Endodermal cell (in vitro differentiated cells): ENCODE measurements at regions not wholly inside any gene's neighbourhood (a gene's known extent, or its start where the extent isn't known, plus 50 kb on each side); places are given as distances from the start of the nearest gene placed in this dataset.

Experiments used
- DNase-seq: peaks from one replicate; pipeline ENCODE4 v3.0.0-alpha.2; 2017
- H3K27ac ChIP-seq: 2 replicates; pipeline ENCODE4 v1.5.1; 2013; ENCODE audit warnings: mild to moderate bottlenecking, low read depth, low read length, moderate library complexity
- H3K27me3 ChIP-seq: 2 replicates; pipeline ENCODE4 v1.6.1; 2013; ENCODE audit warnings: mild to moderate bottlenecking, low read length, moderate library complexity; ENCODE audit not compliant: insufficient read depth, control insufficient read depth, poor library complexity, severe bottlenecking
- H3K36me3 ChIP-seq: 2 replicates; pipeline ENCODE4 v1.7.0; 2013; ENCODE audit warnings: mild to moderate bottlenecking, low read length, moderate library complexity; ENCODE audit not compliant: control insufficient read depth, insufficient read depth
- H3K4me1 ChIP-seq: one replicate; pipeline ENCODE4 v1.7.0; 2013; ENCODE audit warnings: low read length; ENCODE audit not compliant: control insufficient read depth, insufficient read depth
- H3K4me3 ChIP-seq: 2 replicates; pipeline ENCODE4 v1.5.1; 2013; ENCODE audit warnings: mild to moderate bottlenecking, low read length, moderate library complexity
- H3K9ac ChIP-seq: 2 replicates; pipeline ENCODE4 v1.6.1; 2013; ENCODE audit warnings: mild to moderate bottlenecking, low read length, moderate library complexity; ENCODE audit not compliant: poor library complexity, severe bottlenecking; ENCODE audit errors: extremely low read depth
- H3K9me3 ChIP-seq: 2 replicates; pipeline ENCODE4 v1.6.1; 2013; ENCODE audit warnings: mild to moderate bottlenecking, low read length, moderate library complexity; ENCODE audit not compliant: control insufficient read depth
- H3K27ac Mint-ChIP-seq: 2 replicates; pipeline ENCODE4 v1.8.0; 2020; ENCODE audit warnings: mixed read lengths
- H3K27me3 Mint-ChIP-seq: 2 replicates; pipeline ENCODE4 v1.8.0; 2021; ENCODE audit warnings: mild to moderate bottlenecking, mixed read lengths; ENCODE audit not compliant: insufficient read depth
- H3K36me3 Mint-ChIP-seq: 2 replicates; pipeline ENCODE4 v1.8.0; 2020; ENCODE audit warnings: low read depth, mixed read lengths
- H3K4me1 Mint-ChIP-seq: 2 replicates; pipeline ENCODE4 v1.8.0; 2020; ENCODE audit warnings: mixed read lengths
- H3K4me3 Mint-ChIP-seq: 2 replicates; pipeline ENCODE4 v1.8.0; 2020; ENCODE audit warnings: mild to moderate bottlenecking, moderate library complexity, mixed read lengths
- H3K9me3 Mint-ChIP-seq: 2 replicates; pipeline ENCODE4 v1.8.0; 2020; ENCODE audit warnings: mild to moderate bottlenecking, mixed read lengths
- WGBS, 2 experiments: methylation state at CpG; one replicate each; pipeline versions ENCODE4 v1.1.5 to v1.1.7; 2013; ENCODE audit warnings: missing lambda C conversion rate in 2 of 2, mixed read lengths in 1 of 2; ENCODE audit not compliant: insufficient coverage in 1 of 2, insufficient read length in 1 of 2; 5-methylcytosine and 5-hydroxymethylcytosine counted together
- TF ChIP-seq, protein P1 (sequence below): fragments of 200-600 bp; sonication (generic); conservative IDR thresholded peaks from 2 replicates; pipeline ENCODE4 v1.5.0; 2021; ENCODE audit warnings: antibody characterized with exemption, mild to moderate bottlenecking

DNA sequence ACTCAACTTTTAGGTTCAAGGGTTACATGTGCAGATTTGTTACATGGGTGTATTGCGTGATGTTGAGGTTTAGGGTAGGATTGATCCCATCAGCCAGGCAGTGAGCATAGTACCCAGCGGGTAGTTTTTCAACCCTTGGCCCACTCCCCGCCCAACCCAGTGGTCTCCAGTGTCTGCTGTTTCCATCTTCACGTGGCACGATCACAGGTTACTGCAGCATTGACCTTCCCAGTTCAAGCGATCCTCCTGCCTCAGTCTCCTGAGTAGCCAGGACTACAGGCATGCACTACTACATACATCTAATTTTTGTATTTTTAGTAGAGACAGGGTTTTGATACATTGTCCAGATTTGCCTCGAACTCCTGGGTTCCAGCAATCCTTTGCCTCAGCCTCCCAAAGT, 905.7 kb upstream of the ZNF722 start:
- Histone ChIP-seq H3K36me3 (no peaks in the 10 kb centered on the region), H3K4me3 (no peak overlapping the region), H3K27ac (no peak overlapping the region), H3K9ac (no peak overlapping the region), H3K9me3 (peaks cover 82% of the 10 kb centered on the region), H3K27me3 (no peaks in the 10 kb centered on the region), H3K4me1 (no peaks in the 10 kb centered on the region)
- peaks cover 53% of the 10 kb centered on the region for H3K9me3 Mint-ChIP-seq
- TF ChIP-seq, protein P1, sequence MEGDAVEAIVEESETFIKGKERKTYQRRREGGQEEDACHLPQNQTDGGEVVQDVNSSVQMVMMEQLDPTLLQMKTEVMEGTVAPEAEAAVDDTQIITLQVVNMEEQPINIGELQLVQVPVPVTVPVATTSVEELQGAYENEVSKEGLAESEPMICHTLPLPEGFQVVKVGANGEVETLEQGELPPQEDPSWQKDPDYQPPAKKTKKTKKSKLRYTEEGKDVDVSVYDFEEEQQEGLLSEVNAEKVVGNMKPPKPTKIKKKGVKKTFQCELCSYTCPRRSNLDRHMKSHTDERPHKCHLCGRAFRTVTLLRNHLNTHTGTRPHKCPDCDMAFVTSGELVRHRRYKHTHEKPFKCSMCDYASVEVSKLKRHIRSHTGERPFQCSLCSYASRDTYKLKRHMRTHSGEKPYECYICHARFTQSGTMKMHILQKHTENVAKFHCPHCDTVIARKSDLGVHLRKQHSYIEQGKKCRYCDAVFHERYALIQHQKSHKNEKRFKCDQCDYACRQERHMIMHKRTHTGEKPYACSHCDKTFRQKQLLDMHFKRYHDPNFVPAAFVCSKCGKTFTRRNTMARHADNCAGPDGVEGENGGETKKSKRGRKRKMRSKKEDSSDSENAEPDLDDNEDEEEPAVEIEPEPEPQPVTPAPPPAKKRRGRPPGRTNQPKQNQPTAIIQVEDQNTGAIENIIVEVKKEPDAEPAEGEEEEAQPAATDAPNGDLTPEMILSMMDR: no peak
- 69 to 74% methylated on average over 4 to 7 of the region's 7 CpGs for WGBS, 2 experiments
- H3K4me3 Mint-ChIP-seq: no peak overlapping the region
- DNase-seq: no peak
- no peak overlapping the region for H3K27ac Mint-ChIP-seq
- H3K36me3 Mint-ChIP-seq: no peaks in the 10 kb centered on the region
- H3K27me3 Mint-ChIP-seq: no peaks in the 10 kb centered on the region
- no peaks in the 10 kb centered on the region for H3K4me1 Mint-ChIP-seq

DNA sequence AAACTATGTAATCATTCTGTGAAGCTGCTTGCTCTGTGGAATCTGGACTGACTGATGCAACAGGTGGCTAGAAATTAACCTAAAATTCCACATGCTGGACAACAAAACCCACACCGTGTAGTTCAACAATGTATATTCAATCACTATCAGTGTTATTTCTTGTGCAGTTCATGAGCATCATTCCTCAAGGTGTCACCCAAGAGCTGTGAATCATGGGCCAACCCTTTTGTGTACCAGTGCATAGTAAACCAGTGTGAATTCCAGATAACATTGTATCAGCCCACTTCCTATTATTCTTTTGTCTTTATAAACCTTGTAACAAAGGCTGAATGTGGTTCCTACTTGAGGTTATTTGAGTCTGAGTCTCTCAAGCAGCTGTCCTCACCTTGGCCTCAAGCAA, 905.2 kb upstream of the ZNF722 start:
- Mint-ChIP-seq H3K4me1 (no peaks in the 10 kb centered on the region), H3K9me3 (peaks cover 53% of the 10 kb centered on the region), H3K27ac (no peak overlapping the region), H3K36me3 (no peaks in the 10 kb centered on the region), H3K4me3 (no peak overlapping the region), H3K27me3 (no peaks in the 10 kb centered on the region)
- H3K27ac ChIP-seq: no peak overlapping the region
- WGBS, 2 experiments: 86% methylated on average over 1 of the region's 1 CpG; no CpG with 5 or more reads in 1 of the 2 experiments
- H3K9me3 ChIP-seq: peaks cover 80% of the 10 kb centered on the region
- no peaks in the 10 kb centered on the region for H3K27me3 ChIP-seq
- no peaks in the 10 kb centered on the region for H3K36me3 ChIP-seq
- H3K9ac ChIP-seq: no peak overlapping the region
- no peak overlapping the region for H3K4me3 ChIP-seq
- DNase-seq: no peak
- no peaks in the 10 kb centered on the region for H3K4me1 ChIP-seq
- TF ChIP-seq, protein P1: no peak

DNA sequence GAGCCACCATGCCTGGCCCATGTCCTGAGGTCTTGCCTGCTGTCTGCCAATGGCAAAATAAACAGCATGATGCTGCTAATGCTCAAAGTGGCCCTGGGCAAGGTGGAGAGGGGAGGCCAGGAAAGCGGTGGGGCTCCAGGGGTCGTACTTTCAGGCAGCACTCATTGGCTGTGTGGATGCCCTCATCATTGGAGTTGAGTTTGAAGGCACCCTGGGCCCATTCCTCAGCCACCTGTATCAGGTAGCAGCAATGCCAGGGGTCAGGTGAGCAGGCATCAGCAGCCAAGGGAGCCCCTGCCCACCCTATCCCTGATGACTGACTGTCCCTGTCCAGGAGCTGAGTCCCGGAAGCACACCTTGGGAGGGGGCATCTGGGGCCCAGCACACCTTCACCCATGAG, 902.5 kb upstream of the ZNF722 start:
- Mint-ChIP-seq H3K36me3 (peaks cover 2% of the 10 kb centered on the region), H3K27me3 (no peaks in the 10 kb centered on the region), H3K4me1 (no peaks in the 10 kb centered on the region), H3K27ac (no peak overlapping the region), H3K9me3 (peaks cover 54% of the 10 kb centered on the region), H3K4me3 (no peak overlapping the region)
- no peaks in the 10 kb centered on the region for H3K36me3 ChIP-seq
- WGBS, 2 experiments: 82% methylated on average over 3 of the region's 3 CpGs; no CpG with 5 or more reads in 1 of the 2 experiments
- TF ChIP-seq, protein P1: no peak
- no peaks in the 10 kb centered on the region for H3K27me3 ChIP-seq
- peaks cover 79% of the 10 kb centered on the region for H3K9me3 ChIP-seq
- DNase-seq: no peak
- H3K4me3 ChIP-seq: no peak overlapping the region
- H3K4me1 ChIP-seq: no peaks in the 10 kb centered on the region
- H3K27ac ChIP-seq: no peak overlapping the region
- H3K9ac ChIP-seq: no peak overlapping the region
